ENCODE measurements at regions not wholly inside any gene's neighbourhood (a gene's known extent, or its start where the extent isn't known, plus 50 kb on each side); places are given as distances from the start of the nearest gene placed in this dataset.

DNA sequence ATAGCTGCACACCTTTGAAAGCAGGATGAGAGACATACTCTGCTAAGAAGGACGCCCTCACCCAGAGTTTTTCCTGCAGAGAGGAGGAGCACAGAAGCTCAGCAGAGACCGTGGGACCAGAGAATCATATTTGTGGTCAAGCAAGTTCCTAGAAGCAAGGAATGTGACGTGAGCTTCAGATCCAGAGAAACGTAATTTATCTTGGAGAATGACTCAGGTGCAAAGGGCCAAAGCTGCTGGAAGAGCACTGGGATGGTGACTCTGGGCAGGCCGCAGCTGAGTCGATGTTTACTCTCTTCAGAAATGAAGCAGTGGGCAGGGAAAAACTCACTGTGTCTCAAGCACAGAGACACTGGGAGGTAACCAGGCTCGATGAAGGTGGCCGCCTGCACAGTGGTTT is 50.1 kb upstream of the IGFBP2 start:
- TF ChIP-seq, protein P1, sequence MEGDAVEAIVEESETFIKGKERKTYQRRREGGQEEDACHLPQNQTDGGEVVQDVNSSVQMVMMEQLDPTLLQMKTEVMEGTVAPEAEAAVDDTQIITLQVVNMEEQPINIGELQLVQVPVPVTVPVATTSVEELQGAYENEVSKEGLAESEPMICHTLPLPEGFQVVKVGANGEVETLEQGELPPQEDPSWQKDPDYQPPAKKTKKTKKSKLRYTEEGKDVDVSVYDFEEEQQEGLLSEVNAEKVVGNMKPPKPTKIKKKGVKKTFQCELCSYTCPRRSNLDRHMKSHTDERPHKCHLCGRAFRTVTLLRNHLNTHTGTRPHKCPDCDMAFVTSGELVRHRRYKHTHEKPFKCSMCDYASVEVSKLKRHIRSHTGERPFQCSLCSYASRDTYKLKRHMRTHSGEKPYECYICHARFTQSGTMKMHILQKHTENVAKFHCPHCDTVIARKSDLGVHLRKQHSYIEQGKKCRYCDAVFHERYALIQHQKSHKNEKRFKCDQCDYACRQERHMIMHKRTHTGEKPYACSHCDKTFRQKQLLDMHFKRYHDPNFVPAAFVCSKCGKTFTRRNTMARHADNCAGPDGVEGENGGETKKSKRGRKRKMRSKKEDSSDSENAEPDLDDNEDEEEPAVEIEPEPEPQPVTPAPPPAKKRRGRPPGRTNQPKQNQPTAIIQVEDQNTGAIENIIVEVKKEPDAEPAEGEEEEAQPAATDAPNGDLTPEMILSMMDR (IDR thresholded peaks at IDR 0.05; ENCODE audit: low read depth, low read length, poor library complexity, severe bottlenecking), result no peak
- TF ChIP-seq EZH2phosphoT487 (IDR thresholded peaks at IDR 0.05; ENCODE audit: borderline replicate concordance, low read length), result no peak
